Activated CD4-positive, alpha-beta T cell treated with anti-CD3 and anti-CD28 coated beads for 48 hours (primary cell): ENCODE measurements at regions not wholly inside any gene's neighbourhood (a gene's known extent, or its start where the extent isn't known, plus 50 kb on each side); places are given as distances from the start of the nearest gene placed in this dataset.
"Not testable (repeated sequence)": the region's sequence is repeated elsewhere in the genome, so short reads cannot be mapped to it uniquely, and the experiment has no call there.

Experiments
- DNase-seq: peaks from one replicate; pipeline ENCODE4 v3.0.0-alpha.2; 2020

GRCh38 chr9:117864385-117865057 is 160.3 kb downstream of the TLR4 start:
- DNase-seq, result no peak

- no peak for DNase-seq
These were observed 164.4 kb downstream of the TLR4 start for GRCh38 chr9:117868594-117868993.

- no peak for DNase-seq
These were observed 165.1 kb downstream of the TLR4 start for GRCh38 chr9:117869287-117869686.

- no peak for DNase-seq
These were observed 165.5 kb downstream of the TLR4 start for GRCh38 chr9:117869712-117870111.

- DNase-seq, result no peak
These were observed 169.5 kb downstream of the TLR4 start for GRCh38 chr9:117873664-117874063.

- DNase-seq, result no peak
These were observed 171.7 kb downstream of the TLR4 start for GRCh38 chr9:117875886-117876285.

GRCh38 chr9:117882171-117882570 is 178.0 kb downstream of the TLR4 start:
- DNase-seq, result no peak

GRCh38 chr9:117886616-117887015 is 182.4 kb downstream of the TLR4 start:
- no peak for DNase-seq

GRCh38 chr9:117887383-117887782 is 183.2 kb downstream of the TLR4 start:
- DNase-seq, result no peak

- DNase-seq, result no peak
These were observed 183.7 kb downstream of the TLR4 start for GRCh38 chr9:117887941-117888340.

- DNase-seq, result no peak
These were observed 199.2 kb downstream of the TLR4 start for GRCh38 chr9:117903453-117903852.

- DNase-seq, result no peak
These were observed 202.6 kb downstream of the TLR4 start for GRCh38 chr9:117906763-117907162.

- DNase-seq, result no peak
These were observed 203.2 kb downstream of the TLR4 start for GRCh38 chr9:117907420-117907819.

- no peak for DNase-seq
These were observed 212.1 kb downstream of the TLR4 start for GRCh38 chr9:117916291-117916690.

- DNase-seq, result no peak
These were observed 213.7 kb downstream of the TLR4 start for GRCh38 chr9:117917873-117918272.

GRCh38 chr9:117919538-117919937 is 215.3 kb downstream of the TLR4 start:
- DNase-seq, result no peak

GRCh38 chr9:117926031-117926658 is 221.9 kb downstream of the TLR4 start:
- no peak for DNase-seq

GRCh38 chr9:117927354-117927753 is 223.2 kb downstream of the TLR4 start:
- no peak for DNase-seq

- no peak for DNase-seq
These were observed 225.7 kb downstream of the TLR4 start for GRCh38 chr9:117929868-117930267.

- no peak for DNase-seq
These were observed 228.4 kb downstream of the TLR4 start for GRCh38 chr9:117932585-117932984.

- no peak for DNase-seq
These were observed 232.3 kb downstream of the TLR4 start for GRCh38 chr9:117936185-117937130.

- DNase-seq, result no peak
These were observed 233.9 kb downstream of the TLR4 start for GRCh38 chr9:117938086-117938485.

- no peak for DNase-seq
These were observed 234.7 kb downstream of the TLR4 start for GRCh38 chr9:117938896-117939295.

GRCh38 chr9:117944750-117945149 is 240.5 kb downstream of the TLR4 start:
- DNase-seq, result not testable (repeated sequence)
